Spleen (tissue), 11 donors: ENCODE measurements at regions not wholly inside any gene's neighbourhood (a gene's known extent, or its start where the extent isn't known, plus 50 kb on each side); places are given as distances from the start of the nearest gene placed in this dataset.

ENCODE experiments used
- DNase-seq: peaks from one replicate; pipeline ENCODE4 v3.0.0-alpha.2; 2020
- H3K27ac ChIP-seq, 8 donors: fragments of 200-600 bp; sonication (generic) in 7 of 8; 1 replicate in 4 of 8; 2 replicates in 4 of 8; pipeline versions ENCODE4 v1.5.0 to v1.8.0; 2016 to 2021; ENCODE audit warnings: inconsistent platforms in 4 of 8, mild to moderate bottlenecking in 4 of 8, moderate library complexity in 1 of 8
- H3K27me3 ChIP-seq, 7 donors: fragments of 200-600 bp; sonication (generic) in 6 of 7; replicated peaks in 1 of 7; 1 replicate in 4 of 7; 2 replicates in 3 of 7; pipeline versions ENCODE4 v1.5.0 to v1.8.0; 2016 to 2021; ENCODE audit warnings: inconsistent platforms in 3 of 7, mild to moderate bottlenecking in 1 of 7
- H3K36me3 ChIP-seq, 6 donors: fragments of 200-600 bp; sonication (generic) in 5 of 6; 1 replicate in 4 of 6; 2 replicates in 2 of 6; pipeline versions ENCODE4 v1.5.0 to v1.8.0; 2016 to 2021; ENCODE audit warnings: inconsistent platforms in 2 of 6
- H3K4me1 ChIP-seq, 6 donors: fragments of 200-600 bp; sonication (generic) in 5 of 6; 1 replicate in 3 of 6; 2 replicates in 3 of 6; pipeline versions ENCODE4 v1.5.0 to v1.8.0; 2016 to 2021; ENCODE audit warnings: inconsistent platforms in 3 of 6
- H3K4me3 ChIP-seq, 8 donors: fragments of 200-600 bp; sonication (generic) in 7 of 8; 1 replicate in 4 of 8; 2 replicates in 4 of 8; pipeline versions ENCODE4 v1.5.0 to v1.8.0; 2016 to 2021; ENCODE audit warnings: inconsistent platforms in 4 of 8, mild to moderate bottlenecking in 4 of 8, moderate library complexity in 2 of 8
- H3K9me3 ChIP-seq, 8 donors: fragments of 200-600 bp; sonication (generic) in 7 of 8; 1 replicate in 4 of 8; 2 replicates in 4 of 8; pipeline versions ENCODE4 v1.5.0 to v1.8.0; 2016 to 2021; ENCODE audit warnings: inconsistent platforms in 4 of 8
- POLR2A ChIP-seq, 3 donors: fragments of 450-650 bp; IDR thresholded peaks; one replicate each; pipeline ENCODE4 v1.5.1; 2017; ENCODE audit warnings: antibody characterized with exemption in 3 of 3, mild to moderate bottlenecking in 1 of 3
- POLR2AphosphoS5 ChIP-seq, 3 donors: sonication (generic); formaldehyde crosslinking; IDR thresholded peaks; one replicate each; pipeline ENCODE4 v1.5.1; 2017; ENCODE audit warnings: antibody characterized with exemption in 3 of 3
- WGBS, 5 donors: extraction: QIAGEN DNeasy Blood & Tissue Kit in 3 of 5; methylation state at CpG; one replicate each; pipeline versions ENCODE4 v1.1.5 to v1.1.7; 2013 to 2018; 5-methylcytosine and 5-hydroxymethylcytosine counted together
- intact Hi-C: fragments of 100-400 bp; cut with DNase I; formaldehyde crosslinking; loops from one replicate; pipeline ENCODE4 v1.15.0; 2023; ENCODE audit warnings: low total_unique reads
- TF ChIP-seq, protein P1 (sequence below), 11 experiments: fragments of 200-600 bp in 7 of 11; fragments of 450-650 bp in 4 of 11; sonication (generic) in 4 of 11; IDR thresholded peaks in 8 of 11; conservative IDR thresholded peaks in 3 of 11; 1 replicate in 7 of 11; 2 replicates in 4 of 11; pipeline versions ENCODE4 v1.4.0 to v1.8.0; 2016 to 2021; ENCODE audit warnings: antibody characterized with exemption in 11 of 11, inconsistent platforms in 4 of 11, mild to moderate bottlenecking in 1 of 11
- donor health status: healthy with polysubstance abuse.
- donor health status: DM: no; HTN: no; CAD: no; lungs with moderate emphysema.
- donor health status: DM: no; HTN: no; CAD: no.
- donor health status: Bipolar disorder and iron deficiency.
- donor health status: healthy.
- donor health status: DM: no; HTN: no; CAD: no.
- donor health status: DM: yes; HTN: yes; CAD: no.

DNA sequence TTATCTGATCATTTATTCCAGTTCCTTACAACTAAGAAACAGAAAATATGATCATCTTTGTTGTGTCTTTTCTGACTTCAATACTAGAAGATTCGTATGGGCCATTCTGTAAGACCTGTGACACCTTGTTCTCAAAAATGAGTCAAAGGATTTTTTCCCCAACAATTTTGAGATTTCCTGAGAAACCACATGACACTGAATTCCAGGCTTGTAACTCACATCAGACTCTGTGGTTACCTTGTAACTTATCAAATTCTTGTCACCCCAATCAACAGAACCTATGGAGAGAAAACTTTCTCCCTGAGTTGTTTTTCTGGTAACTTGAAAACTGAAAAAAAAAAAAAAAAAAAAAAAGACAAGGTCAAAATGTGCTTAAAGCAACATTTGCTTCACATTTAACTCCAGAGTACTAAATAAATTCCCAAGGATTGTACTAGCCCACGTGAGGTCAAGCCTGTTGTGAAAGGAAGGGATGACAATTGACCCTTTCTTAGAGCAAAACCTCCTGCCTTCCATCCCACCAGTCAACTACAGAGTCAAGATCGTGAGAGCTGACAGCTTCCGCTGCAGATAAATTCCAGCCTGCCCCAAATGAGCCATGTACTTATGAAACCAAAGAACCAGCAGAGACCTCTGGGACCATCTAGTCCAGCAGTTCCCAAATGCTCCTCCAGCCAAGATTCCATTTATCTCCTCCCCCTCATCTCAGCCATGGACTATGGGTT is 140.3 kb downstream of the TBX18 start:
- no peak overlapping the region for H3K4me3 ChIP-seq
- no peaks in the 10 kb centered on the region for H3K27me3 ChIP-seq
- H3K27ac ChIP-seq = no peak overlapping the region
- H3K4me1 ChIP-seq = no peaks in the 10 kb centered on the region
- intact Hi-C loops = no loop called here
- no peak for TF ChIP-seq POLR2AphosphoS5 (IDR thresholded peaks at IDR 0.05)
- TF ChIP-seq, protein P1, sequence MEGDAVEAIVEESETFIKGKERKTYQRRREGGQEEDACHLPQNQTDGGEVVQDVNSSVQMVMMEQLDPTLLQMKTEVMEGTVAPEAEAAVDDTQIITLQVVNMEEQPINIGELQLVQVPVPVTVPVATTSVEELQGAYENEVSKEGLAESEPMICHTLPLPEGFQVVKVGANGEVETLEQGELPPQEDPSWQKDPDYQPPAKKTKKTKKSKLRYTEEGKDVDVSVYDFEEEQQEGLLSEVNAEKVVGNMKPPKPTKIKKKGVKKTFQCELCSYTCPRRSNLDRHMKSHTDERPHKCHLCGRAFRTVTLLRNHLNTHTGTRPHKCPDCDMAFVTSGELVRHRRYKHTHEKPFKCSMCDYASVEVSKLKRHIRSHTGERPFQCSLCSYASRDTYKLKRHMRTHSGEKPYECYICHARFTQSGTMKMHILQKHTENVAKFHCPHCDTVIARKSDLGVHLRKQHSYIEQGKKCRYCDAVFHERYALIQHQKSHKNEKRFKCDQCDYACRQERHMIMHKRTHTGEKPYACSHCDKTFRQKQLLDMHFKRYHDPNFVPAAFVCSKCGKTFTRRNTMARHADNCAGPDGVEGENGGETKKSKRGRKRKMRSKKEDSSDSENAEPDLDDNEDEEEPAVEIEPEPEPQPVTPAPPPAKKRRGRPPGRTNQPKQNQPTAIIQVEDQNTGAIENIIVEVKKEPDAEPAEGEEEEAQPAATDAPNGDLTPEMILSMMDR (IDR thresholded peaks at IDR 0.05 in 8 of 11, conservative IDR thresholded peaks at IDR 0.05 in 3 of 11) = no peak
- TF ChIP-seq POLR2A (IDR thresholded peaks at IDR 0.05) = no peak
- no peak for DNase-seq
- H3K36me3 ChIP-seq = no peaks in the 10 kb centered on the region
- 39 to 51% (median 43%) methylated on average over 4 of the region's 4 CpGs for WGBS, 5 donors
- peaks cover 0 to 15% (median 1%) of the 10 kb centered on the region in 8 donors for H3K9me3 ChIP-seq

DNA sequence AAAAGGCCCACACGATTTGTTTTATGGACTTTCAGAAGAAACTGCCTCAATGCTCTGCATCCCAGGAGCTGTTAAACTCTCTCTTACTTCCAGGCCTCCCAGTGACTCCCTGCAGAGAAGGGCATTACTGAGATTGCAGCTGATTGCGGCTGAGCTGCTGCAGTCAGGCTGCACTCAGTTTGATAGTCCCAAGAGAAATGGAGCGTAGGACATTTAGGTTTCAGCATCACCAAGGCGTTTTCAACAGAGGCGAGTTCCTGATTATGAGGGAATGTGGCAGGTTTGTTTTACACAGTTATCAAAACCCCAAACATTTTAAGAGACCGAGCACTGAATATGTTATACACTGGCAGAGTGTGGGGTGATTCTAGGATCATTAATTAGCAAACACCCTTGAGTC is 145.6 kb downstream of the TBX18 start:
- TF ChIP-seq POLR2AphosphoS5 (IDR thresholded peaks at IDR 0.05) = no peak
- TF ChIP-seq, protein P1 (IDR thresholded peaks at IDR 0.05 in 8 of 11, conservative IDR thresholded peaks at IDR 0.05 in 3 of 11) = no peak
- no peak for TF ChIP-seq POLR2A (IDR thresholded peaks at IDR 0.05)
- Histone ChIP-seq H3K36me3 (no peaks in the 10 kb centered on the region), H3K9me3 (peaks cover 0 to 15% (median 1%) of the 10 kb centered on the region in 8 donors), H3K27me3 (no peaks in the 10 kb centered on the region), H3K4me3 (no peak overlapping the region), H3K4me1 (no peaks in the 10 kb centered on the region), H3K27ac (no peak overlapping the region)
- DNase-seq = no peak
- WGBS, 5 donors = 60 to 72% (median 66%) methylated on average over 6 of the region's 6 CpGs
- intact Hi-C loops = no loop called here

DNA sequence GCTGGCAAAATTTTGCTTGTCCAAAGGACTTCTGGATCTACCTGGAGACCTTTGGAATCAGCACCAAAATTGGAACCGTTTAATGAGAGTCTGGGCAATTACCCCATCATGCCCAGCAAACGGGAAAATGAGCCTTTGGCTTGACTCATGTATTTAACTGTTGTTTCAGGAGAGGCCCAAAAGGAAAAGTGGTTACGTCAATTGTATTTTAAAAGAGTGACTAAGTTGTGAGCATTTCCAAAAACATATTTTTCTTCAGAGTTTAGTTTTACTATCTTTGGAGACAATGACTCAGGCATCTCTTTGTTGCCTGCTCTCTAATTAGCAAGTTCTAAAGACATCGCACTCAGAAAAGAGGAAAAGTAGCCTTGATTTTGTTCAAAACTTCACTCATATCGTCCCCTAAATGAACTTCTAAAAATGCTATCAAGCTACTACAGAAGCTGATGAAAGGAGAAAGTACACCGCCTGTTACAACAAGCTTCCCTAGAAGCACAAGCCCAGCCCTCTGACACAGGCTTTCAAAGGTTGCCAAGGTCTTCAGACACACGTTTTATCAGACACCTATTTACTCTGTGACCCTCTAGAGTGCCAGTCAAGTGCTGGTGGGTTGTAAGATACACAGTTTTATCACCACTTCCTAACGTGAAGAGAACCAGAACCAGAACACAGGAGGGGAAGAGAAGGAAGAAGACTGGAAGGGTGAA is 146.2 kb downstream of the TBX18 start:
- no peak for DNase-seq
- TF ChIP-seq POLR2AphosphoS5 (IDR thresholded peaks at IDR 0.05) (no peak), POLR2A (IDR thresholded peaks at IDR 0.05) (no peak)
- TF ChIP-seq, protein P1 (IDR thresholded peaks at IDR 0.05 in 8 of 11, conservative IDR thresholded peaks at IDR 0.05 in 3 of 11) = no peak
- H3K4me1 ChIP-seq = no peaks in the 10 kb centered on the region
- H3K36me3 ChIP-seq = no peaks in the 10 kb centered on the region
- H3K27ac ChIP-seq = no peak overlapping the region
- H3K4me3 ChIP-seq = no peak overlapping the region
- intact Hi-C loops = no loop called here
- no peaks in the 10 kb centered on the region for H3K27me3 ChIP-seq
- WGBS, 5 donors = 60 to 78% (median 72%) methylated on average over 8 of the region's 8 CpGs
- H3K9me3 ChIP-seq = peaks cover 0 to 15% (median 1%) of the 10 kb centered on the region in 8 donors

DNA sequence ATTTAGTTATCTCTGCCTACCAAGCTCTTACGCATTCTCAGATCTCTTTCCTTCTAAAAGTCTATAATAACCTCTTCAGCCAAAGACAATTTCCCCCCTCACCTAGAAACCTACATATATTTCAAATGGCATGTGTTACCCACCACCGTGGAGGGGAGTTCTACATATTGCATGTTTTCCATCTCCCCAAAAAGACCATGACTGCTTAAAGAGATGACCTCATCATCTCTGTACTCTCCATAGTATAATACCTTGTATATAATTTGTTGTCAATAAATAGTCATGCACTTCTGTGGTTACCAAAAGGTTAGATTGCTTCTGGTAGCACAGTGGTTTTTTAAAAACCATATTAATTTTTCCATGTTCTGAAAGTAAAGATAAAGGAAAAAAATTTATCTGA is 148.4 kb downstream of the TBX18 start:
- Histone ChIP-seq H3K27me3 (no peaks in the 10 kb centered on the region), H3K9me3 (peaks cover 0 to 3% (median 0%) of the 10 kb centered on the region in 8 donors), H3K4me3 (no peak overlapping the region), H3K4me1 (no peaks in the 10 kb centered on the region), H3K27ac (no peak overlapping the region), H3K36me3 (no peaks in the 10 kb centered on the region)
- WGBS, 5 donors = 83 to 89% (median 85%) methylated on average over 2 of the region's 2 CpGs
- TF ChIP-seq, protein P1 (IDR thresholded peaks at IDR 0.05 in 8 of 11, conservative IDR thresholded peaks at IDR 0.05 in 3 of 11) = no peak
- TF ChIP-seq POLR2A (IDR thresholded peaks at IDR 0.05) (no peak), POLR2AphosphoS5 (IDR thresholded peaks at IDR 0.05) (no peak)
- DNase-seq = no peak
- intact Hi-C loops = no loop called here
